Astrocyte (in vitro differentiated cells and primary cell): ENCODE measurements at regions not wholly inside any gene's neighbourhood (a gene's known extent, or its start where the extent isn't known, plus 50 kb on each side); places are given as distances from the start of the nearest gene placed in this dataset.

Experiments used
- DNase-seq: peaks from one replicate; pipeline ENCODE4 v3.0.0-alpha.2; 2010; ENCODE audit warnings: low read depth
- FAIRE-seq: peaks from 2 replicates; lab custom pipeline; 2011; peaks lifted over from hg19 to GRCh38; lab: Jason Lieb, UNC
- H2AFZ ChIP-seq: 2 replicates; pipeline ENCODE4 v1.6.0; 2012; ENCODE audit warnings: low read depth, low read length, inconsistent platforms
- H3K27ac ChIP-seq: 2 replicates; pipeline ENCODE4 v1.5.1; 2011; ENCODE audit warnings: low read depth, low read length, inconsistent platforms
- H3K27me3 ChIP-seq: 2 replicates; pipeline ENCODE4 v1.6.0; 2011; ENCODE audit warnings: low read length, inconsistent platforms; ENCODE audit not compliant: insufficient read depth
- H3K36me3 ChIP-seq: 2 replicates; pipeline ENCODE4 v1.5.1; 2011; ENCODE audit warnings: low read length, inconsistent platforms; ENCODE audit not compliant: insufficient read depth
- H3K4me1 ChIP-seq: 2 replicates; pipeline ENCODE4 v1.5.1; 2011; ENCODE audit warnings: low read length, inconsistent platforms; ENCODE audit not compliant: insufficient read depth
- H3K4me2 ChIP-seq: 2 replicates; pipeline ENCODE4 v1.6.0; 2012; ENCODE audit warnings: low read length, inconsistent platforms
- H3K4me3 ChIP-seq: 2 replicates; pipeline ENCODE4 v1.5.1; 2011; ENCODE audit warnings: low read depth, mild to moderate bottlenecking, low read length, inconsistent platforms; ENCODE audit not compliant: insufficient read depth
- H3K79me2 ChIP-seq: 2 replicates; pipeline ENCODE4 v1.6.0; 2012; ENCODE audit warnings: mild to moderate bottlenecking, low read length, inconsistent platforms; ENCODE audit not compliant: insufficient read depth
- H3K9ac ChIP-seq: 2 replicates; pipeline ENCODE4 v1.6.0; 2012; ENCODE audit warnings: mild to moderate bottlenecking, low read length, inconsistent platforms
- H3K9me3 ChIP-seq: 2 replicates; pipeline ENCODE4 v1.5.1; 2012; ENCODE audit warnings: low read depth, mild to moderate bottlenecking, low read length, inconsistent platforms; ENCODE audit not compliant: insufficient read depth
- H4K20me1 ChIP-seq: 2 replicates; pipeline ENCODE4 v1.6.0; 2012; ENCODE audit warnings: low read length, inconsistent platforms; ENCODE audit not compliant: insufficient read depth
- H3K27ac Mint-ChIP-seq: one replicate; pipeline ENCODE4 v1.8.0; 2021; ENCODE audit warnings: mild to moderate bottlenecking, mixed read lengths; ENCODE audit not compliant: unreplicated experiment
- H3K27me3 Mint-ChIP-seq: one replicate; pipeline ENCODE4 v1.8.0; 2021; ENCODE audit warnings: low read depth, mixed read lengths; ENCODE audit not compliant: unreplicated experiment
- H3K36me3 Mint-ChIP-seq: one replicate; pipeline ENCODE4 v1.8.0; 2021; ENCODE audit warnings: low read depth, mixed read lengths; ENCODE audit not compliant: unreplicated experiment
- H3K4me1 Mint-ChIP-seq: one replicate; pipeline ENCODE4 v1.8.0; 2021; ENCODE audit warnings: low read depth, mixed read lengths; ENCODE audit not compliant: unreplicated experiment
- H3K4me3 Mint-ChIP-seq: one replicate; pipeline ENCODE4 v1.8.0; 2021; ENCODE audit warnings: mild to moderate bottlenecking, moderate library complexity, mixed read lengths; ENCODE audit not compliant: unreplicated experiment
- H3K9me3 Mint-ChIP-seq: one replicate; pipeline ENCODE4 v1.8.0; 2021; ENCODE audit warnings: mild to moderate bottlenecking, mixed read lengths; ENCODE audit not compliant: unreplicated experiment
- CTCF ChIP-seq: IDR thresholded peaks from 2 replicates; pipeline ENCODE4 v1.5.1; 2011; ENCODE audit warnings: low read depth, mild to moderate bottlenecking, inconsistent platforms, low read length, moderate library complexity; ENCODE audit not compliant: insufficient read depth
- EZH2 ChIP-seq: IDR thresholded peaks from 2 replicates; pipeline ENCODE4 v1.6.1; 2012; ENCODE audit warnings: mild to moderate bottlenecking, low read length, inconsistent platforms; ENCODE audit not compliant: insufficient read depth

DNA sequence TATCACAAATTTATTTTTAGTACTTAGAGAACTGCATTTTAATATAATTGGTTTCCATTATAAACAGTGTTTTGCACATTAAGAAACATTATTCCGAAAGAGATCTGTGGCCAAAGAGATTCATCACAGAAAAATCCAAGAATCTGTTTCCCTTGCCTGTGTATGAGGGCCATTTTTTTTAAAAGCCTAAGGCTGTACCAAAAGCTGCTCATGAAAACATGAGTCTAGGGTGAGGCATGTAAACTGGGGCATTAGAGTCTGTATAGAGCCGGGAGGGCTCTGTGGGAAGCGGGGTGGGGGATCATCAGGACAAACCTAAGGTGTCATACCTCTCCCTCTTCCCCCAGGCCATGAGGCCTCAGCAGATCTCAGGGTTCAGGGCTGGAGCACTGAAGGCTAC lies 223.8 kb downstream of the FBXO15 start:
- H3K4me3 ChIP-seq: no peak overlapping the region
- H3K36me3 Mint-ChIP-seq: no peaks in the 10 kb centered on the region
- H3K27me3 Mint-ChIP-seq: peaks cover 5% of the 10 kb centered on the region
- H3K4me1 ChIP-seq: no peaks in the 10 kb centered on the region
- no peaks in the 10 kb centered on the region for H3K79me2 ChIP-seq
- no peaks in the 10 kb centered on the region for H3K27me3 ChIP-seq
- no peak overlapping the region for H3K9ac ChIP-seq
- H3K4me1 Mint-ChIP-seq: peaks cover 9% of the 10 kb centered on the region
- H3K36me3 ChIP-seq: no peaks in the 10 kb centered on the region
- FAIRE-seq (no peak), DNase-seq (no peak)
- no peaks in the 10 kb centered on the region for H3K9me3 ChIP-seq
- no peaks in the 10 kb centered on the region for H3K9me3 Mint-ChIP-seq
- H3K27ac ChIP-seq: no peak overlapping the region
- H3K4me2 ChIP-seq: no peak overlapping the region
- H3K27ac Mint-ChIP-seq: no peak overlapping the region
- H3K4me3 Mint-ChIP-seq: no peak overlapping the region
- H4K20me1 ChIP-seq: no peaks in the 10 kb centered on the region
- no peak overlapping the region for H2AFZ ChIP-seq
- no peak for TF ChIP-seq CTCF
- no peak for TF ChIP-seq EZH2

GRCh38 chr18:73920033-73920432 lies 227.6 kb downstream of the FBXO15 start:
- Histone ChIP-seq H2AFZ (no peak overlapping the region), H3K4me2 (no peak overlapping the region), H3K9ac (no peak overlapping the region), H3K79me2 (no peaks in the 10 kb centered on the region), H3K36me3 (no peaks in the 10 kb centered on the region), H3K4me3 (no peak overlapping the region), H3K27ac (no peak overlapping the region), H3K27me3 (no peaks in the 10 kb centered on the region), H4K20me1 (no peaks in the 10 kb centered on the region), H3K9me3 (no peaks in the 10 kb centered on the region), H3K4me1 (no peaks in the 10 kb centered on the region)
- DNase-seq: no peak
- FAIRE-seq: no peak
- Mint-ChIP-seq H3K4me1 (peaks cover 9% of the 10 kb centered on the region), H3K27ac (no peak overlapping the region), H3K4me3 (no peak overlapping the region), H3K36me3 (no peaks in the 10 kb centered on the region), H3K9me3 (no peaks in the 10 kb centered on the region), H3K27me3 (peaks cover 2% of the 10 kb centered on the region)
- TF ChIP-seq CTCF: no peak
- no peak for TF ChIP-seq EZH2

- no peaks in the 10 kb centered on the region for H3K9me3 ChIP-seq
- no peak for TF ChIP-seq CTCF
- no peak for TF ChIP-seq EZH2
- H3K4me3 ChIP-seq: no peak overlapping the region
- H4K20me1 ChIP-seq: no peaks in the 10 kb centered on the region
- no peaks in the 10 kb centered on the region for H3K36me3 ChIP-seq
- no peaks in the 10 kb centered on the region for H3K36me3 Mint-ChIP-seq
- peaks cover 2% of the 10 kb centered on the region for H3K27me3 Mint-ChIP-seq
- no peaks in the 10 kb centered on the region for H3K79me2 ChIP-seq
- H2AFZ ChIP-seq: no peak overlapping the region
- FAIRE-seq (no peak), DNase-seq (no peak)
- H3K27ac ChIP-seq: no peak overlapping the region
- H3K4me3 Mint-ChIP-seq: no peak overlapping the region
- no peaks in the 10 kb centered on the region for H3K4me1 Mint-ChIP-seq
- H3K9ac ChIP-seq: no peak overlapping the region
- no peaks in the 10 kb centered on the region for H3K9me3 Mint-ChIP-seq
- H3K4me2 ChIP-seq: no peak overlapping the region
- H3K27me3 ChIP-seq: no peaks in the 10 kb centered on the region
- H3K27ac Mint-ChIP-seq: no peak overlapping the region
- H3K4me1 ChIP-seq: no peaks in the 10 kb centered on the region
Observed at GRCh38 chr18:73918816-73919215, 228.8 kb downstream of the FBXO15 start.
